ENCODE measurements at regions not wholly inside any gene's neighbourhood (a gene's known extent, or its start where the extent isn't known, plus 50 kb on each side); places are given as distances from the start of the nearest gene placed in this dataset.

GRCh38 chr5:25419684-25420083 is 774.9 kb upstream of the CDH10 start:
- no peak overlapping the region for H3K4me2 ChIP-seq (ENCODE audit: low read length)
- H3K4me1 ChIP-seq (ENCODE audit: control insufficient read depth, low read length): no peaks in the 10 kb centered on the region
- H3K79me2 ChIP-seq (ENCODE audit: control insufficient read depth, low read length): no peaks in the 10 kb centered on the region
- H3K27me3 ChIP-seq (ENCODE audit: control insufficient read depth, low read length): no peaks in the 10 kb centered on the region
- TF ChIP-seq CTCF (IDR thresholded peaks at IDR 0.05; ENCODE audit: low read depth, low read length, poor library complexity, severe bottlenecking) (no peak), EZH2phosphoT487 (IDR thresholded peaks at IDR 0.05; ENCODE audit: borderline replicate concordance, low read length) (no peak)
- H3K4me3 ChIP-seq (ENCODE audit: low read length): no peak overlapping the region
- no peaks in the 10 kb centered on the region for H3K9me3 ChIP-seq (ENCODE audit: control insufficient read depth, insufficient read depth, low read length)
- no peaks in the 10 kb centered on the region for H4K20me1 ChIP-seq (ENCODE audit: control insufficient read depth, insufficient read depth, low read depth, low read length)
- H3K9me2 ChIP-seq (replicated peaks; ENCODE audit: control insufficient read depth, low read length): no peaks in the 10 kb centered on the region
- no peak overlapping the region for H3K27ac ChIP-seq (ENCODE audit: low read depth, low read length)
- no peaks in the 10 kb centered on the region for H3F3A ChIP-seq (ENCODE audit: control insufficient read depth, insufficient read depth)
- no peaks in the 10 kb centered on the region for H3K36me3 ChIP-seq (ENCODE audit: control insufficient read depth, low read length)

GRCh38 chr5:25418978-25419377 is 774.2 kb upstream of the CDH10 start:
- Histone ChIP-seq H3K27ac (ENCODE audit: low read depth, low read length) (no peak overlapping the region), H3K79me2 (ENCODE audit: control insufficient read depth, low read length) (no peaks in the 10 kb centered on the region), H3K36me3 (ENCODE audit: control insufficient read depth, low read length) (no peaks in the 10 kb centered on the region), H3K27me3 (ENCODE audit: control insufficient read depth, low read length) (no peaks in the 10 kb centered on the region), H4K20me1 (ENCODE audit: control insufficient read depth, insufficient read depth, low read depth, low read length) (no peaks in the 10 kb centered on the region), H3F3A (ENCODE audit: control insufficient read depth, insufficient read depth) (no peaks in the 10 kb centered on the region), H3K4me1 (ENCODE audit: control insufficient read depth, low read length) (no peaks in the 10 kb centered on the region), H3K4me3 (ENCODE audit: low read length) (no peak overlapping the region), H3K9me3 (ENCODE audit: control insufficient read depth, insufficient read depth, low read length) (no peaks in the 10 kb centered on the region), H3K4me2 (ENCODE audit: low read length) (no peak overlapping the region), H3K9me2 (replicated peaks; ENCODE audit: control insufficient read depth, low read length) (no peaks in the 10 kb centered on the region)
- TF ChIP-seq CTCF (IDR thresholded peaks at IDR 0.05; ENCODE audit: low read depth, low read length, poor library complexity, severe bottlenecking): no peak
- no peak for TF ChIP-seq EZH2phosphoT487 (IDR thresholded peaks at IDR 0.05; ENCODE audit: borderline replicate concordance, low read length)

GRCh38 chr5:25418319-25418859 is 773.6 kb upstream of the CDH10 start:
- Histone ChIP-seq H3K4me2 (ENCODE audit: low read length) (no peak overlapping the region), H3K79me2 (ENCODE audit: control insufficient read depth, low read length) (no peaks in the 10 kb centered on the region), H3K9me2 (replicated peaks; ENCODE audit: control insufficient read depth, low read length) (no peaks in the 10 kb centered on the region), H3K4me1 (ENCODE audit: control insufficient read depth, low read length) (no peaks in the 10 kb centered on the region), H3K4me3 (ENCODE audit: low read length) (no peak overlapping the region), H3K36me3 (ENCODE audit: control insufficient read depth, low read length) (no peaks in the 10 kb centered on the region), H3K9me3 (ENCODE audit: control insufficient read depth, insufficient read depth, low read length) (no peaks in the 10 kb centered on the region), H3F3A (ENCODE audit: control insufficient read depth, insufficient read depth) (no peaks in the 10 kb centered on the region), H3K27me3 (ENCODE audit: control insufficient read depth, low read length) (no peaks in the 10 kb centered on the region), H3K27ac (ENCODE audit: low read depth, low read length) (no peak overlapping the region), H4K20me1 (ENCODE audit: control insufficient read depth, insufficient read depth, low read depth, low read length) (no peaks in the 10 kb centered on the region)
- TF ChIP-seq EZH2phosphoT487 (IDR thresholded peaks at IDR 0.05; ENCODE audit: borderline replicate concordance, low read length) (no peak), CTCF (IDR thresholded peaks at IDR 0.05; ENCODE audit: low read depth, low read length, poor library complexity, severe bottlenecking) (no peak)

Data from DOHH2 (cell line).